ENCODE measurements at regions not wholly inside any gene's neighbourhood (a gene's known extent, or its start where the extent isn't known, plus 50 kb on each side); places are given as distances from the start of the nearest gene placed in this dataset.

- in situ Hi-C loops (cut with HindIII; ENCODE audit: low pct_unique_long_range_greater_than_20kb, low sequenced_read_pairs): no loop called here
- BruUV-seq (replicated peaks): no TSS peak
- DNase-seq (ENCODE audit: low read depth, low spot score) (no peak), ATAC-seq (no peak)
- no peaks in the 10 kb centered on the region for H3K36me3 ChIP-seq (ENCODE audit: control insufficient read depth, insufficient read depth, low read length)
- intact Hi-C loops (cut with micrococcal nuclease; ENCODE audit: unreplicated experiment): no loop called here
- no peak overlapping the region for H3K4me3 ChIP-seq (ENCODE audit: low read depth in 2 of 2, low read length in 2 of 2)
- H3K27ac ChIP-seq (ENCODE audit: low read length): no peak overlapping the region
- no peaks in the 10 kb centered on the region for H3K4me1 ChIP-seq (ENCODE audit: control insufficient read depth, insufficient read depth, low read length)
- H3K9me3 ChIP-seq (ENCODE audit: control insufficient read depth, insufficient read depth, low read depth, low read length): no peaks in the 10 kb centered on the region
- POLR2A ChIA-PET: no interaction called here
- TF ChIP-seq CTCF (IDR thresholded peaks at IDR 0.05): no peak
- TF ChIP-seq POLR2AphosphoS5 (IDR thresholded peaks at IDR 0.05; ENCODE audit: low read depth, low read length): no peak
- no peak for TF ChIP-seq TCF7L2 (IDR thresholded peaks at IDR 0.05; ENCODE audit: low read depth, low read length)
- no peak for TF ChIP-seq SIN3A (IDR thresholded peaks at IDR 0.05; ENCODE audit: borderline replicate concordance, insufficient read depth, low read depth, low read length)
- TF ChIP-seq REST (IDR thresholded peaks at IDR 0.05; ENCODE audit: insufficient read depth in 1 of 2, low read depth in 2 of 2, low read length in 1 of 2): no peak
- CTCF ChIA-PET: no interaction called here
- H3K27me3 ChIP-seq (ENCODE audit: control insufficient read depth, insufficient read depth, low read length): no peaks in the 10 kb centered on the region
These were observed 946.7 kb downstream of the TLE4 start for GRCh38 chr9:80518441-80518840.

GRCh38 chr9:80516679-80517078 is 944.9 kb downstream of the TLE4 start:
- in situ Hi-C loops (cut with HindIII; ENCODE audit: low pct_unique_long_range_greater_than_20kb, low sequenced_read_pairs) (no loop called here), intact Hi-C loops (cut with micrococcal nuclease; ENCODE audit: unreplicated experiment) (no loop called here)
- POLR2A ChIA-PET: no interaction called here
- Histone ChIP-seq H3K27me3 (ENCODE audit: control insufficient read depth, insufficient read depth, low read length) (no peaks in the 10 kb centered on the region), H3K4me3 (ENCODE audit: low read depth in 2 of 2, low read length in 2 of 2) (no peak overlapping the region), H3K4me1 (ENCODE audit: control insufficient read depth, insufficient read depth, low read length) (no peaks in the 10 kb centered on the region), H3K36me3 (ENCODE audit: control insufficient read depth, insufficient read depth, low read length) (no peaks in the 10 kb centered on the region), H3K27ac (ENCODE audit: low read length) (no peak overlapping the region), H3K9me3 (ENCODE audit: control insufficient read depth, insufficient read depth, low read depth, low read length) (no peaks in the 10 kb centered on the region)
- DNase-seq (ENCODE audit: low read depth, low spot score) (no peak), ATAC-seq (no peak)
- CTCF ChIA-PET: no interaction called here
- no peak for TF ChIP-seq REST (IDR thresholded peaks at IDR 0.05; ENCODE audit: insufficient read depth in 1 of 2, low read depth in 2 of 2, low read length in 1 of 2)
- no peak for TF ChIP-seq SIN3A (IDR thresholded peaks at IDR 0.05; ENCODE audit: borderline replicate concordance, insufficient read depth, low read depth, low read length)
- TF ChIP-seq CTCF (IDR thresholded peaks at IDR 0.05): no peak
- TF ChIP-seq POLR2AphosphoS5 (IDR thresholded peaks at IDR 0.05; ENCODE audit: low read depth, low read length): no peak
- no peak for TF ChIP-seq TCF7L2 (IDR thresholded peaks at IDR 0.05; ENCODE audit: low read depth, low read length)
- BruUV-seq (replicated peaks): no TSS peak

Data from Panc1 (cell line).